ENCODE measurements at regions not wholly inside any gene's neighbourhood (a gene's known extent, or its start where the extent isn't known, plus 50 kb on each side); places are given as distances from the start of the nearest gene placed in this dataset.
"Not testable (repeated sequence)": the region's sequence is repeated elsewhere in the genome, so short reads cannot be mapped to it uniquely, and the experiment has no call there.

DNA sequence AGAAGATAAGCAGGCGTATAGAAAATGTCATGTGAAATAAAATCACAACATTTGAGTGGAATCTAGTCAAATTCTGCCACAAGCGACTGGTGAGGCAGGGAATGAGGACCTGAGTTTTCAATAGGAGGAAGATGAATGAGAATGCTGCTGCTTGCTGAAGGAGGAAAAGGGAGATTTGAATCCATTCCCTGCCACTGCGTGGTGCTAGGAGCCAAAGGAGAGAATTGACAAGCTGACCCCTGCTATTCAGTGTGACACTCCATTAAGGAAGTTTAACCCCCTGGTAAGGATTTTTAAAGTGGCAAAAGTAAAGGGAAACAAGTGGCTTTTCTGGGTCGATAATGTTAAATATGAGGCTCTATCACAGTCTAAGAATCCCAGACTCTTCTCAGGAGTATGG, 314.0 kb downstream of the NAF1 start:
- 85% methylated on average over 4 of the region's 4 CpGs for WGBS
- DNase-seq (ENCODE audit: low spot score in 2 of 2): no peak
- H3K9me3 ChIP-seq: no peaks in the 10 kb centered on the region
- H3K27me3 ChIP-seq: no peaks in the 10 kb centered on the region
- no peak for TF ChIP-seq POLR2AphosphoS5 (IDR thresholded peaks at IDR 0.05)
- TF ChIP-seq, protein P1, sequence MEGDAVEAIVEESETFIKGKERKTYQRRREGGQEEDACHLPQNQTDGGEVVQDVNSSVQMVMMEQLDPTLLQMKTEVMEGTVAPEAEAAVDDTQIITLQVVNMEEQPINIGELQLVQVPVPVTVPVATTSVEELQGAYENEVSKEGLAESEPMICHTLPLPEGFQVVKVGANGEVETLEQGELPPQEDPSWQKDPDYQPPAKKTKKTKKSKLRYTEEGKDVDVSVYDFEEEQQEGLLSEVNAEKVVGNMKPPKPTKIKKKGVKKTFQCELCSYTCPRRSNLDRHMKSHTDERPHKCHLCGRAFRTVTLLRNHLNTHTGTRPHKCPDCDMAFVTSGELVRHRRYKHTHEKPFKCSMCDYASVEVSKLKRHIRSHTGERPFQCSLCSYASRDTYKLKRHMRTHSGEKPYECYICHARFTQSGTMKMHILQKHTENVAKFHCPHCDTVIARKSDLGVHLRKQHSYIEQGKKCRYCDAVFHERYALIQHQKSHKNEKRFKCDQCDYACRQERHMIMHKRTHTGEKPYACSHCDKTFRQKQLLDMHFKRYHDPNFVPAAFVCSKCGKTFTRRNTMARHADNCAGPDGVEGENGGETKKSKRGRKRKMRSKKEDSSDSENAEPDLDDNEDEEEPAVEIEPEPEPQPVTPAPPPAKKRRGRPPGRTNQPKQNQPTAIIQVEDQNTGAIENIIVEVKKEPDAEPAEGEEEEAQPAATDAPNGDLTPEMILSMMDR (IDR thresholded peaks at IDR 0.05): no peak
- TF ChIP-seq EP300 (IDR thresholded peaks at IDR 0.05): no peak
- no peak for TF ChIP-seq POLR2A (IDR thresholded peaks at IDR 0.05)
- H3K36me3 ChIP-seq: no peaks in the 10 kb centered on the region
- H3K4me1 ChIP-seq: no peaks in the 10 kb centered on the region
- H3K4me3 ChIP-seq: no peak overlapping the region
- no peak overlapping the region for H3K27ac ChIP-seq

DNA sequence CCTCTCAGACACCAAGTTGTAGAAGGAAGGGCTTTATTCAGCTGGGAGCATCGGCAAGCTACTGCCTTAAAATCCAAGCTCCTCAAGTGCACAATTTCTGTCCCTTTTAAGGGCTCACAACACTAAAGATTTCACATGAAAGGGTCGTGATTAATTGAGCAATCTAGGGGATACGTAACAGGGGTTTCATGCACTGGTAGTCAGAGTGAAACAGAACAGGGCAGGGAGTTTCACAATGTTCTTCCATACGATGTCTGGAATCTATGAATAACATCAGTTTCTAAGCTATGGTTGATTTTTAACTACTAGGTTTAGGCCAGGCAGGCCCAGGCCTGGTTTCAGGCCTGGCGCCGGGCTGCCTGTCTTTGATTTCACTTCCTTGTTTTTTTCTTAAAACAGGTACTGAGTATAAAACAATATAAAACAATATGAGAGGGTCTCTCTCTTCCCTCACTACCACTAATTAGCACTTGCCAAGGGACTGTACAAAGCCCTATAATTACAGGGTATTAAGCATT, 315.4 kb downstream of the NAF1 start:
- H3K4me1 ChIP-seq; H3K9me3 ChIP-seq; H3K27ac ChIP-seq; H3K4me3 ChIP-seq; DNase-seq (ENCODE audit: low spot score in 2 of 2); H3K27me3 ChIP-seq; H3K36me3 ChIP-seq: not testable (repeated sequence)
- 61% methylated on average over 6 of the region's 6 CpGs for WGBS

DNA sequence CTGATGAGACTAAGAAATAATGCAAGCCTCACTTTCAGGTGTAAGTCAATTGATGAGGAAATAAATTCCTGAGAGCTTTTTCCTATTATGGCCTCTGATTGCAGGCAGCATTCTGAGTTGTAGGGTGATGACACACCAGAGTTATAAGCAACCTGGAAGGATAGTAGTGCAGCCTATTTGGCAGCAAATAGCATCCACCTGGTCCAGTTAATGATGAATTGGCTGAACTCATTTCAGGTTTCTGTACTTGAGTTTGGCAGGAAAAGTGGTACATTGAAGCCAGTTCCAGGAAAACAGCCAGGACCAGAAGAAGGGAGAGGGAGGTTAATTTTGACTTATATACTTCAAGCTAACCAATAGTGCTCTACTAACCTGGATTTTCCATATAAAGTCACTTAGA, 316.8 kb downstream of the NAF1 start:
- Histone ChIP-seq H3K4me1 (no peaks in the 10 kb centered on the region), H3K27ac (no peak overlapping the region), H3K4me3 (no peak overlapping the region), H3K9me3 (no peaks in the 10 kb centered on the region), H3K36me3 (no peaks in the 10 kb centered on the region), H3K27me3 (no peaks in the 10 kb centered on the region)
- DNase-seq (ENCODE audit: low spot score in 2 of 2): no peak
- no peak for TF ChIP-seq POLR2A (IDR thresholded peaks at IDR 0.05)
- TF ChIP-seq, protein P1 (IDR thresholded peaks at IDR 0.05): no peak
- TF ChIP-seq EP300 (IDR thresholded peaks at IDR 0.05): no peak
- no peak for TF ChIP-seq POLR2AphosphoS5 (IDR thresholded peaks at IDR 0.05)

GRCh38 chr4:162847945-162848549, 318.6 kb downstream of the NAF1 start:
- Histone ChIP-seq H3K36me3 (no peaks in the 10 kb centered on the region), H3K4me3 (no peak overlapping the region), H3K9me3 (no peaks in the 10 kb centered on the region), H3K27me3 (no peaks in the 10 kb centered on the region), H3K4me1 (no peaks in the 10 kb centered on the region), H3K27ac (no peak overlapping the region)
- DNase-seq (ENCODE audit: low spot score in 2 of 2): no peak
- 73% methylated on average over 1 of the region's 1 CpG for WGBS
- TF ChIP-seq EP300 (IDR thresholded peaks at IDR 0.05) (no peak), POLR2A (IDR thresholded peaks at IDR 0.05) (no peak), POLR2AphosphoS5 (IDR thresholded peaks at IDR 0.05) (no peak)
- TF ChIP-seq, protein P1 (IDR thresholded peaks at IDR 0.05): no peak

- no peak overlapping the region for H3K27ac ChIP-seq
- WGBS: 7% methylated on average over 1 of the region's 1 CpG
- TF ChIP-seq POLR2A (IDR thresholded peaks at IDR 0.05) (no peak), EP300 (IDR thresholded peaks at IDR 0.05) (no peak), POLR2AphosphoS5 (IDR thresholded peaks at IDR 0.05) (no peak)
- TF ChIP-seq, protein P1 (IDR thresholded peaks at IDR 0.05): no peak
- no peaks in the 10 kb centered on the region for H3K36me3 ChIP-seq
- no peaks in the 10 kb centered on the region for H3K9me3 ChIP-seq
- DNase-seq (ENCODE audit: low spot score in 2 of 2): no peak
- no peaks in the 10 kb centered on the region for H3K4me1 ChIP-seq
- no peaks in the 10 kb centered on the region for H3K27me3 ChIP-seq
- H3K4me3 ChIP-seq: no peak overlapping the region
Measured at GRCh38 chr4:162841753-162842152, 324.9 kb downstream of the NAF1 start.

- WGBS: 85% methylated on average over 4 of the region's 4 CpGs
- no peaks in the 10 kb centered on the region for H3K9me3 ChIP-seq
- DNase-seq (ENCODE audit: low spot score in 2 of 2): no peak
- TF ChIP-seq, protein P1 (IDR thresholded peaks at IDR 0.05): no peak
- TF ChIP-seq POLR2AphosphoS5 (IDR thresholded peaks at IDR 0.05) (no peak), POLR2A (IDR thresholded peaks at IDR 0.05) (no peak), EP300 (IDR thresholded peaks at IDR 0.05) (no peak)
- H3K27me3 ChIP-seq: no peaks in the 10 kb centered on the region
- no peaks in the 10 kb centered on the region for H3K4me1 ChIP-seq
- H3K36me3 ChIP-seq: no peaks in the 10 kb centered on the region
- no peak overlapping the region for H3K4me3 ChIP-seq
- no peak overlapping the region for H3K27ac ChIP-seq
Measured at GRCh38 chr4:162839814-162840213, 326.9 kb downstream of the NAF1 start.
